Upper lobe of left lung (tissue), 6 donors: ENCODE measurements at regions not wholly inside any gene's neighbourhood (a gene's known extent, or its start where the extent isn't known, plus 50 kb on each side); places are given as distances from the start of the nearest gene placed in this dataset.
"Not testable (repeated sequence)": the region's sequence is repeated elsewhere in the genome, so short reads cannot be mapped to it uniquely, and the experiment has no call there.

Source experiments
- ATAC-seq, 2 donors: fragments of 200-7000 bp; cut with Tn5 transposase; one replicate each; pipeline ENCODE4 v1.9.1; 2022; ENCODE audit warnings: mild to moderate bottlenecking in 2 of 2, moderate library complexity in 2 of 2; ENCODE audit not compliant: low FRiP score in 2 of 2
- DNase-seq, 2 donors: peaks; one replicate each; pipeline ENCODE4 v3.0.0-alpha.2; 2019 to 2020
- H3K27ac ChIP-seq, 4 donors: fragments of 200-600 bp; sonication (generic); one replicate each; pipeline ENCODE4 v1.5.1; 2016 to 2019
- H3K27me3 ChIP-seq, 4 donors: fragments of 200-600 bp; sonication (generic); one replicate each; pipeline ENCODE4 v1.5.1; 2017 to 2019
- H3K36me3 ChIP-seq, 4 donors: fragments of 200-600 bp; sonication (generic); one replicate each; pipeline ENCODE4 v1.5.1; 2016 to 2019
- H3K4me1 ChIP-seq, 4 donors: fragments of 200-600 bp; sonication (generic); one replicate each; pipeline ENCODE4 v1.5.1; 2018 to 2019
- H3K4me3 ChIP-seq, 4 donors: fragments of 200-600 bp; sonication (generic); one replicate each; pipeline ENCODE4 v1.5.1; 2017 to 2019; ENCODE audit warnings: mild to moderate bottlenecking in 2 of 4, moderate library complexity in 1 of 4
- H3K9me3 ChIP-seq, 4 donors: fragments of 200-600 bp; sonication (generic); one replicate each; pipeline ENCODE4 v1.5.1; 2018 to 2019
- CTCF ChIP-seq, 6 experiments: fragments of 450-650 bp in 4 of 6; fragments of 200-600 bp in 2 of 6; sonication (generic) in 2 of 6; IDR thresholded peaks; one replicate each; pipeline ENCODE4 v1.5.1; 2016 to 2019; ENCODE audit warnings: antibody characterized with exemption in 6 of 6
- EP300 ChIP-seq, 4 donors: sonication (generic); formaldehyde crosslinking; IDR thresholded peaks; one replicate each; pipeline ENCODE4 v1.5.1; 2017; ENCODE audit warnings: antibody characterized with exemption in 4 of 4, control low read depth in 2 of 4
- POLR2A ChIP-seq, 4 donors: fragments of 450-650 bp; IDR thresholded peaks; one replicate each; pipeline ENCODE4 v1.5.1; 2016 to 2017; ENCODE audit warnings: antibody characterized with exemption in 4 of 4, mild to moderate bottlenecking in 2 of 4
- POLR2AphosphoS5 ChIP-seq, 2 donors: sonication (generic); formaldehyde crosslinking; IDR thresholded peaks; one replicate each; pipeline ENCODE4 v1.5.1; 2017; ENCODE audit warnings: antibody characterized with exemption in 2 of 2
- WGBS, 2 donors: methylation state at CpG; one replicate each; pipeline ENCODE4 v1.1.5; 2017 to 2018; 5-methylcytosine and 5-hydroxymethylcytosine counted together
- donor health status: DM: no; HTN: no; CAD: no; lungs with moderate emphysema.
- donor health status: DM: no; HTN: yes; CAD: no; lungs with severe emphysema.

GRCh38 chr20:29472606-29473005 is 1784.9 kb upstream of the DEFB115 start:
- H3K27me3 ChIP-seq = no peaks in the 10 kb centered on the region
- ATAC-seq = no peak
- no peak overlapping the region for H3K4me3 ChIP-seq
- 55 to 70% methylated on average over 3 of the region's 3 CpGs for WGBS, 2 donors
- no peaks in the 10 kb centered on the region for H3K4me1 ChIP-seq
- H3K27ac ChIP-seq = no peak overlapping the region
- DNase-seq = no peak
- H3K9me3 ChIP-seq = no peaks in the 10 kb centered on the region
- TF ChIP-seq EP300 (IDR thresholded peaks at IDR 0.05) (no peak), CTCF (IDR thresholded peaks at IDR 0.05) (no peak), POLR2A (IDR thresholded peaks at IDR 0.05) (no peak), POLR2AphosphoS5 (IDR thresholded peaks at IDR 0.05) (no peak)
- H3K36me3 ChIP-seq = no peaks in the 10 kb centered on the region

- not testable (repeated sequence) for H3K36me3 ChIP-seq, DNase-seq, H3K27ac ChIP-seq, H3K27me3 ChIP-seq, H3K4me3 ChIP-seq, ATAC-seq, H3K4me1 ChIP-seq
- 82 to 83% methylated on average over 4 of the region's 4 CpGs for WGBS, 2 donors
- peaks cover 0 to 12% (median 0%) of the 10 kb centered on the region in 4 donors for H3K9me3 ChIP-seq
Measured at GRCh38 chr20:29492840-29493239, 1764.6 kb upstream of the DEFB115 start.

GRCh38 chr20:29496767-29497166 is 1760.7 kb upstream of the DEFB115 start:
- H3K27me3 ChIP-seq, ATAC-seq, H3K36me3 ChIP-seq, H3K4me1 ChIP-seq: not testable (repeated sequence)
- peaks cover 0 to 12% (median 0%) of the 10 kb centered on the region in 4 donors for H3K9me3 ChIP-seq
- 44 to 54% methylated on average over 8 to 26 of the region's 27 CpGs for WGBS, 2 donors
- H3K4me3 ChIP-seq = peak overlapping the region in 3 of 4 donors; percentile 9 to 59 (median 25)
- peak in 1 of 2 donors; percentile 67 for DNase-seq
- peak overlapping the region in 1 of 4 donors; percentile 55 for H3K27ac ChIP-seq

GRCh38 chr20:29497261-29497671 is 1760.2 kb upstream of the DEFB115 start:
- WGBS, 2 donors = 37 to 53% methylated on average over 38 to 39 of the region's 39 CpGs
- peak overlapping the region in 3 of 4 donors; percentile 9 to 59 (median 25) for H3K4me3 ChIP-seq

GRCh38 chr20:29497684-29498083 is 1759.8 kb upstream of the DEFB115 start:
- ATAC-seq, H3K4me1 ChIP-seq, H3K36me3 ChIP-seq, H3K27me3 ChIP-seq: not testable (repeated sequence)
- peak; percentile 30 to 82 for DNase-seq
- peak overlapping the region in 1 of 4 donors; percentile 59 for H3K4me3 ChIP-seq
- H3K27ac ChIP-seq = peak overlapping the region in 1 of 4 donors; percentile 55
- peaks cover 0 to 12% (median 0%) of the 10 kb centered on the region in 4 donors for H3K9me3 ChIP-seq
- 55 to 56% methylated on average over 18 of the region's 18 CpGs for WGBS, 2 donors

More at GRCh38 chr20:29497261-29497671, 1760.2 kb upstream of the DEFB115 start:
- Histone ChIP-seq H3K27ac (peak overlapping the region in 1 of 4 donors; percentile 55), H3K9me3 (peaks cover 0 to 12% (median 0%) of the 10 kb centered on the region in 4 donors), H3K36me3 (no peaks in the 10 kb centered on the region), H3K4me1 (no peaks in the 10 kb centered on the region), H3K27me3 (no peaks in the 10 kb centered on the region)
- TF ChIP-seq EP300 (IDR thresholded peaks at IDR 0.05) (no peak), POLR2A (IDR thresholded peaks at IDR 0.05) (peak in 1 of 4 donors; percentile 11)
- DNase-seq (peak; percentile 20 to 86), ATAC-seq (peak; percentile 44 to 67)

- H3K4me3 ChIP-seq, H3K27ac ChIP-seq, H3K27me3 ChIP-seq, DNase-seq, ATAC-seq, H3K36me3 ChIP-seq, H3K4me1 ChIP-seq: not testable (repeated sequence)
- 50 to 59% methylated on average over 3 of the region's 3 CpGs for WGBS, 2 donors
- peaks cover 0 to 12% (median 0%) of the 10 kb centered on the region in 4 donors for H3K9me3 ChIP-seq
Measured at GRCh38 chr20:29500738-29501137, 1756.7 kb upstream of the DEFB115 start.

- 70 to 76% methylated on average over 11 to 13 of the region's 13 CpGs for WGBS, 2 donors
- not testable (repeated sequence) for H3K36me3 ChIP-seq, H3K4me1 ChIP-seq, H3K27ac ChIP-seq, H3K27me3 ChIP-seq, H3K4me3 ChIP-seq, ATAC-seq
- peak in 1 of 2 donors; percentile 83 for DNase-seq
- peaks cover 0 to 19% (median 9%) of the 10 kb centered on the region in 4 donors for H3K9me3 ChIP-seq
Measured at GRCh38 chr20:29514634-29515033, 1742.8 kb upstream of the DEFB115 start.

- not testable (repeated sequence) for H3K4me3 ChIP-seq, H3K27me3 ChIP-seq, H3K4me1 ChIP-seq, H3K36me3 ChIP-seq, H3K27ac ChIP-seq, ATAC-seq
- WGBS, 2 donors = 59 to 67% methylated on average over 5 of the region's 5 CpGs
- DNase-seq = peak in 1 of 2 donors; percentile 30
- H3K9me3 ChIP-seq = peaks cover 0 to 12% (median 2%) of the 10 kb centered on the region in 4 donors
Measured at GRCh38 chr20:29516847-29517246, 1740.6 kb upstream of the DEFB115 start.
